Left lung (tissue), 4 donors: ENCODE measurements at regions not wholly inside any gene's neighbourhood (a gene's known extent, or its start where the extent isn't known, plus 50 kb on each side); places are given as distances from the start of the nearest gene placed in this dataset.

ENCODE experiments used
- ATAC-seq: fragments of 200-7000 bp; cut with Tn5 transposase; one replicate; pipeline ENCODE4 v1.9.1; 2020; ENCODE audit warnings: moderate library complexity
- DNase-seq, 4 donors: peaks; one replicate each; pipeline ENCODE4 v3.0.0-alpha.2; 2013 to 2020
- H3K27ac ChIP-seq, 2 donors: fragments of 200-600 bp; sonication (generic) in 1 of 2; one replicate each; pipeline versions ENCODE4 v1.5.0 to v1.8.0; 2020 to 2021
- H3K27me3 ChIP-seq, 2 donors: fragments of 200-600 bp; sonication (generic) in 1 of 2; one replicate each; pipeline versions ENCODE4 v1.5.0 to v1.8.0; 2020 to 2021
- H3K36me3 ChIP-seq, 2 donors: fragments of 200-600 bp; sonication (generic) in 1 of 2; one replicate each; pipeline versions ENCODE4 v1.5.0 to v1.8.0; 2020 to 2021
- H3K4me1 ChIP-seq, 2 donors: fragments of 200-600 bp; one replicate each; pipeline ENCODE4 v1.8.0; 2021
- H3K4me3 ChIP-seq, 2 donors: fragments of 200-600 bp; sonication (generic) in 1 of 2; one replicate each; pipeline versions ENCODE4 v1.5.0 to v1.8.0; 2020 to 2021; ENCODE audit warnings: mild to moderate bottlenecking in 1 of 2
- H3K9me3 ChIP-seq, 2 donors: fragments of 200-600 bp; sonication (generic) in 1 of 2; one replicate each; pipeline versions ENCODE4 v1.5.0 to v1.8.0; 2020 to 2021
- CTCF ChIP-seq, 2 donors: fragments of 200-600 bp; sonication (generic) in 1 of 2; IDR thresholded peaks; one replicate each; pipeline versions ENCODE4 v1.5.0 to v1.8.0; 2021; ENCODE audit warnings: antibody characterized with exemption in 2 of 2
- intact Hi-C, 2 donors: fragments of 100-400 bp; cut with DNase I; formaldehyde crosslinking; loops; one replicate each; pipeline versions ENCODE4 v1.11.2 to v1.14.2; 2022
- donor health status: DM: no; HTN: yes; CAD: no.
- donor health status: DM: no; HTN: no; CAD: no.

DNA sequence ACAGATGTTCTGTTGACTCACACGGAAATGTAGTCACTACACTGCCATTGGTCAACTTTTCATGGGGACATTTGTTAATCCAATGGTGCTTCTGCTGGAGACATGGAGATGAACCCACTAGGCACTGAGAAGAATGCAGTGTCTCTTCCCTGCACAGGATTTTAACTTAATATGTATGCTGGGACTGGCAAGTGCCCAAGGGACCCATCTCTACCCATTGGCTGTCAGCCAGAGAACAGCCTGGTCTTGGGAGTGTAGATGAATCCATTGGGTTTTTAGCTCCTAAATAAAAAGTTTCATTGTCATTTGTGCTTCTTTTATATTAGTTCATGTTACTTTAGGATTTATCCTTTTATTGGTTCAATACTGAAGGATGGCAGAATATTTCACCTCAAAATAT, 195.8 kb upstream of the CDH6 start:
- ATAC-seq = no peak
- H3K36me3 ChIP-seq = no peaks in the 10 kb centered on the region

GRCh38 chr5:30994902-30995301, 198.6 kb upstream of the CDH6 start:
- DNase-seq (no peak), ATAC-seq (no peak)
- no peak overlapping the region for H3K4me3 ChIP-seq
- no peaks in the 10 kb centered on the region for H3K4me1 ChIP-seq
- H3K9me3 ChIP-seq = peaks cover 0 to 1% of the 10 kb centered on the region in 2 donors
- H3K27me3 ChIP-seq = no peaks in the 10 kb centered on the region
- H3K36me3 ChIP-seq = no peaks in the 10 kb centered on the region
- H3K27ac ChIP-seq = no peak overlapping the region
- no peak for TF ChIP-seq CTCF (IDR thresholded peaks at IDR 0.05)
- intact Hi-C loops = no loop called here

More for the DNA sequence above, 195.8 kb upstream of the CDH6 start:
- Histone ChIP-seq H3K4me1 (no peaks in the 10 kb centered on the region), H3K27ac (no peak overlapping the region), H3K4me3 (no peak overlapping the region), H3K27me3 (no peaks in the 10 kb centered on the region), H3K9me3 (no peaks in the 10 kb centered on the region)
- TF ChIP-seq CTCF (IDR thresholded peaks at IDR 0.05) = no peak
- DNase-seq = no peak
- intact Hi-C loops = no loop called here

- H3K9me3 ChIP-seq = peaks cover 0 to 1% of the 10 kb centered on the region in 2 donors
- no peaks in the 10 kb centered on the region for H3K4me1 ChIP-seq
- no peaks in the 10 kb centered on the region for H3K36me3 ChIP-seq
- DNase-seq = no peak
- no peaks in the 10 kb centered on the region for H3K27me3 ChIP-seq
- intact Hi-C loops = no loop called here
- no peak for TF ChIP-seq CTCF (IDR thresholded peaks at IDR 0.05)
- ATAC-seq = no peak
- H3K27ac ChIP-seq = no peak overlapping the region
- no peak overlapping the region for H3K4me3 ChIP-seq
These were observed 199.3 kb upstream of the CDH6 start for GRCh38 chr5:30994176-30994575.

DNA sequence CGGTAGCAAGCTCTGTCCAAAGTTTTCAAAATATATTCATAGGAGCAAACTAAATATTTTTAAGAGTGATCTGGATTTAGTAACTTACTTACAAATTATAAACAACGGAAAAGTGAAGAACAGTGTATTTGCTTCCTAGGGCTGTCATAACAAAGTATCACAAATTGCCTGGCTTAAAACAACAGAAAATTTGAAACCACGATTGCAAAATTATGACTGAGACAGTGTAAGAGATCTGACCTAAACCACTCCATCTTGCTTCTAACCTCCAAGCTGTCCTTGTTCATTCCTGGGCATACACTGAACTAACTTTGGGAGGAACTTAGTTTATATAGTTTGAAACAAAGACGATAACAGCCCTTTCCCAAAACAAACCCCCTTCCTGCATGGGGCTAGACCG, 202.0 kb upstream of the CDH6 start:
- intact Hi-C loops = no loop called here
- Histone ChIP-seq H3K27me3 (no peaks in the 10 kb centered on the region), H3K36me3 (no peaks in the 10 kb centered on the region), H3K27ac (no peak overlapping the region), H3K4me3 (no peak overlapping the region), H3K4me1 (no peaks in the 10 kb centered on the region), H3K9me3 (peaks cover 0 to 1% of the 10 kb centered on the region in 2 donors)
- TF ChIP-seq CTCF (IDR thresholded peaks at IDR 0.05) = no peak
- DNase-seq (no peak), ATAC-seq (no peak)

GRCh38 chr5:30981576-30981975, 211.9 kb upstream of the CDH6 start:
- H3K36me3 ChIP-seq = no peaks in the 10 kb centered on the region
- no peak overlapping the region for H3K27ac ChIP-seq
- ATAC-seq (no peak), DNase-seq (no peak)
- intact Hi-C loops = no loop called here
- no peak for TF ChIP-seq CTCF (IDR thresholded peaks at IDR 0.05)
- no peak overlapping the region for H3K4me3 ChIP-seq
- H3K4me1 ChIP-seq = no peaks in the 10 kb centered on the region
- no peaks in the 10 kb centered on the region for H3K27me3 ChIP-seq
- no peaks in the 10 kb centered on the region for H3K9me3 ChIP-seq
